Fibroblast of peridontal ligament (primary cell): ENCODE measurements at regions not wholly inside any gene's neighbourhood (a gene's known extent, or its start where the extent isn't known, plus 50 kb on each side); places are given as distances from the start of the nearest gene placed in this dataset.

Source experiments
- DNase-seq: peaks from one replicate; pipeline ENCODE4 v3.0.0-alpha.2; 2010; ENCODE audit errors: extremely low read depth

- no peak for DNase-seq
Measured at GRCh38 chr2:137729305-137729704, 235.0 kb upstream of the HNMT start.

- DNase-seq, result no peak
Measured at GRCh38 chr2:137737559-137737958, 226.7 kb upstream of the HNMT start.

DNA sequence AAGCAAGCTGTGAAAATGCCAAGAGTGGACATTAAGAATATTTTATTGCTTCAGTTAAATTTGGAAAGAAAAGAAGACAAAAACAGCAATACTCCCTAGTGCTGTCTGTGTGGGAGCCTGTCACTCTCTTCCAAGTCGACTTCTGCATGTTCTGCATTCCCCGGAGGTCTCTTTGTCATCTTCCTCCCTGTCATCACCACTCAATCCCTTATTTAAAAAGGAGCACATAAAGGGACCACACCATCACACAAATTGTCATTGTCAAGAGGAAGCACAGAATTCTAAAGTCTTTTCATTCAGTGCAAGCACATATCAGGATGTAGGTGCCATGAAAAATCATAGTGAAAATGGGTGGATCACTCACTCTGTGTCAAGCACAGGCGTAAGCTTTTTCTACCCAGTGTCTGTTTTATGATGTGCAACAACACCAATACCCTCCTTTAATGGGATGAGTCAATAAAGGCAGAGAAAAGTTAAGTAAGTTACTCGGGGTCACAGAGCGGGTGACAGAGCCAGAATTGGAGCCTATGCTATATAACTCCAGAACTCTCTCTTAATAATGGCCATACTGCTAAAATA is 222.4 kb upstream of the HNMT start:
- DNase-seq, result no peak

DNA sequence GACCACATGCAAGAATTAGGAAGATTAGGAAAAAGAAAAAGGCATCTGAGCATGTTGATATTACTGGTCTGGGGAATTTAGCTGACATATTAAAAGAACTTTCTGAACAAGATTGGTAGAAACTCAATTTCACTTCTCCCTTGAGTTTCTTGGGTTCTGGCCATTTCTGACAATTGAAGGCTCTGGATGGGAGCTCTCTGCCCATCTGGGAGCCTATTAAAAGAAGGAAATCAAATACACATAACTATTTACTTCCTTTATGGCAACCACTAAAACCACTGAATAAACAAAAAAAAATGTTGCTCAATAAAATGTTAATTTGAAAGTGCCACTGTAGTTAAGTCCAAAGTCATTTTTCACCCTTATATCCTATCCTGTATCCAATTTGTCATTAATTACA is 216.8 kb upstream of the HNMT start:
- DNase-seq, result no peak

DNA sequence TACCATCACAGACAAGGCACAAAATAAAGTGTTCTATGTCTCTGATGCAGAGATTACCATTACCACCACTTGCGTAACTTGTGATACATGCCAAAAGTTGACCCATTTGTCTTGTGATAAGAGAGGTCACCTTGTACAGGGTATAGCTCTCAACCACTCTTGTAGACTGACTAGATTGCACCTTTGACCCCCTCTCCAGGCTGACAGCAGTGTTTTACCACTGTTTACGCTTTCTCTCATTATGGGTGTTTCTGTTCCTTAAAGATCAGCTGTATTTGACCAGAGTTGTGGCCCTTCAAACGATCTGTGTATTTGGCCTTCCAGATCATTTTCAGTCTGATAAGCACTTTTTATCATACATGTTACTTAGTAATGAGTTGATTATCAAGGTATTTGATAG is 215.7 kb upstream of the HNMT start:
- DNase-seq, result no peak

DNA sequence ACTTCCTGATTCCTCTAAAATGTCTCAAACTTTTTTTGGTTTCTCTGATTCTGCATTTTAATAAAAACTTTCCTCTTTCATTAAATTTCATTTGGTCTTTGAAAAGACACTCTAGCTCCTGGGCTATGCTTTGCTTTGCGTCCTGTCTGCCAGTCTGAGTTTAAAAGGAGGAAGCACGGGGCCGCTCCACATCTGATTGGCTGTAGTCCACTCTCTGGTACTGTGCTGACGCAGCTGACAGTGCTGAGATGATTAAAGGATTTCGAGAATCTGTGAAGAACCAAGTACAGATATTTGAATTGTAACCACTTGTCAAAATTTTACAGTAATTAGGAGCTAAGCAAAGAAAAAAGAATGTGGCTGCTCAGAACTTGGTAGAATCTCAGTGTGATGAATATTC is 199.6 kb upstream of the HNMT start:
- no peak for DNase-seq

DNA sequence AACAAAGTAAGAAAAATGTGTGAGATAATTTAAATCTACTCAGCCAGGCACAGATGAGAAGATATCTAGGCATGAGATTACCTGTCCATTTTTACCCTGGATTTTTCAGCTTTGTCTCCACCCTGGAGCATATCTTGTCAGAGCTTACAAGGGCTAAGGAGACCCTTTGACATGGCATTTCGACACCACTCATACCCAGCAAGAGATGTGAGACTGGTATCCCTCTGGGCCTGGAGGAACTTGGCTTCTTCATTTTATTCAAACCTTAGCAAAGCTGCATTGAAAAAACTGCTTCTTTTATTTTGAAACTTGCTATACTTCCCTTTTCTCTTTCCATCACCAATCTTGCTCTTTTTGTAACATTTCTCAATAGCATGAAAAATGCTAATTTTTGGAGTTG is 194.9 kb upstream of the HNMT start:
- DNase-seq, result no peak

GRCh38 chr2:137770166-137770565 is 194.1 kb upstream of the HNMT start:
- no peak for DNase-seq

- no peak for DNase-seq
Measured at GRCh38 chr2:137771064-137771463, 193.2 kb upstream of the HNMT start.

- no peak for DNase-seq
Measured at GRCh38 chr2:137772451-137772850, 191.8 kb upstream of the HNMT start.

GRCh38 chr2:137775529-137775928 is 188.7 kb upstream of the HNMT start:
- no peak for DNase-seq

- DNase-seq, result no peak
Measured at GRCh38 chr2:137776697-137777096, 187.6 kb upstream of the HNMT start.

- no peak for DNase-seq
Measured at GRCh38 chr2:137797641-137798040, 166.6 kb upstream of the HNMT start.

GRCh38 chr2:137799600-137799999 is 164.7 kb upstream of the HNMT start:
- no peak for DNase-seq

DNA sequence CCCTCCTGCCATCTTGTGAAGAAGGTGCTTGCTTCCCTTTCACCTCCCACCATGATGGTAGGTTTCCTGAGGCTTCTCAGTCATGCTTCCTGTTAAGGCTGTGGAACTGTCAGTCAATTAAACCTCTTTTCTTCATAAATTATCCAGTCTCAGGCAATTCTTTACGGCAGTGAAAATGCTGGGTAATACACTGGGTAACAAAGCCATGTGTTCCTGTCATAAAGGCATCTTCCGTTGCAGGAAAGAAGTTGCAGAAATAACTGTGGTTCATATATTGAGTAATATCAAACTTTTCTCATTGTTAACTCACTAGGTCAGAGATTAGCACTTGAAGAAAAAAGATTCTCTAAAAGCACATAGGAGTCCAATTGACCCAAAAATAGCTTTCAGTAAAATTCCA is 163.9 kb upstream of the HNMT start:
- DNase-seq, result no peak

GRCh38 chr2:137801228-137801627 is 163.0 kb upstream of the HNMT start:
- no peak for DNase-seq

- no peak for DNase-seq
Measured at GRCh38 chr2:137802038-137802437, 162.2 kb upstream of the HNMT start.

DNA sequence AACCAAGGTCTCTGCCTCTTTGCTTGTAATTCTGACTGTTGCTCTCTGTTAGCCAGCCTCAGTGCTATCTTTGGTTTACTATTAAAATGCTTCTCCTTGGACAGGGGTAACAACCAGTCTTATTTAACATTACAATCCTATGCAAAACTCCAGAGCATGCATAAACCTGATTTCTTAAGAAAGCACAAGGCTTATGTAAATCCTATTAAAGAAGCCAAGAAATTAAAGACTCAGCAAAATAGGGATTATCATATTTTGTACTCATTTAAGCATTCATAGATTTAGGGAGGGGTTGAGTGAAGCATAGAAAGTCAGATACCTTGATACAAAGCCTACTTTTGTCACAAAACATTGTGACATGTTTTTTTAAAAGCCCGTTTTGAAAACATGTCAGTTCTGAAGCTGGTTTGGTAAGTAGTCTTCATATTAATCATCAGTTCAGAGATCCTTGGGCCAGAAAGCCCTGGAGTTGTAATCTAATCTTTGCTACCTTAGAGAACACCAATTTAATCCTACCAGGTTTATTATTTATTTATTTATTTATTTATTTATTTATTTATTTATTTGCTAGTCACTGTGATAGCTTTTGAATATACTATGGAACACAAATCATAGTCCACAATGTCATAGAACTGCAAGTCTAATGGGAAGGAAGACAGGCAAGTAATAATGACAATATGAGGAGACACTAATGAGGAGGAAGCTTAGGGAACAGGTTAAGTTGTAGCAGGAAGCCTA is 158.0 kb upstream of the HNMT start:
- no peak for DNase-seq

- DNase-seq, result no peak
Measured at GRCh38 chr2:137809252-137809651, 155.0 kb upstream of the HNMT start.

- no peak for DNase-seq
Measured at GRCh38 chr2:137809837-137810236, 154.4 kb upstream of the HNMT start.

DNA sequence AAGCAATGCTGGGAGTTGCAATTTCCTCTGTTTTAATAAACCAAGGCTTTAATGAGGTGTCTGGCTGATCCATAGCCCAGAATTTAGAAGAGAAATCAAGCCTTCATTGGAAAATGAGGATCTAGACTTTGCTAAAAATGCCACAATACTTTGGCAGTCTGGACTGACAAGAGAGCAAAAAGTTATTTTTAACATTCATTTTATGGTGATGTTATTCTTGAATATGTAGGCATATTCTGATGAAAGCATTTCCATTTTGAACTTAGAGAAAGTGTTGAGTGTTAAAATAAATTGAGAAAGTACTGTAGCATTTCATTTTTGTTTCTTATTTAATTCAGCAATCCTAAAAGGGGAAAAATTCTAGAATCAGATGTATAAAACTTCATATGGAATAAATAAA is 151.8 kb upstream of the HNMT start:
- no peak for DNase-seq

GRCh38 chr2:137813176-137813575 is 151.1 kb upstream of the HNMT start:
- no peak for DNase-seq

- DNase-seq, result no peak
Measured at GRCh38 chr2:137817058-137817457, 147.2 kb upstream of the HNMT start.

DNA sequence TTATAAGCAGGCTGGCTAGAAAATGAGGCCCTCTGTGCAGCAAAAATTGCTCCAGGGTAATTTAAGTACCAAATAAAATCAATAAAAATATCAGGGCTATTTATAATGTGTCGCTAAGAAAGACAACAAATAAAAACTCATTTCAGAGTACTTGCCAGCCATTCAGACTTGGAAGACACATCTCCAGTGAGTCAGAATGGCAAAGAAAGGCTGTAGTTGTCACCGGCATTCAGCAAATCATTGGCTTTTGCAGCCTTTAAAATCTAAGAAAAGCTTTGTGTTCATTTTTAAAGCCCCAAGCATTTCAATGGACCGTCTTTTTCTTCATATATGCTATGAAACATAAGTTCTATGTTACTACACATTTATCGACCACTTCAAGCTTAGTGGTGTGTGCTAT is 141.1 kb upstream of the HNMT start:
- no peak for DNase-seq
